SU-DHL-6 (cell line): ENCODE measurements at regions not wholly inside any gene's neighbourhood (a gene's known extent, or its start where the extent isn't known, plus 50 kb on each side); places are given as distances from the start of the nearest gene placed in this dataset.

Experiments
- CTCF ChIP-seq: fragments of 200-600 bp; sonication (generic); IDR thresholded peaks from one replicate; pipeline ENCODE4 v1.5.1; 2017; ENCODE audit warnings: antibody characterized with exemption, mild to moderate bottlenecking, low read length, moderate library complexity; ENCODE audit not compliant: insufficient read depth, poor library complexity, severe bottlenecking
- EZH2phosphoT487 ChIP-seq: fragments of 200-600 bp; sonication (generic), shearing (Covaris generic); conservative IDR thresholded peaks from 2 replicates; pipeline ENCODE4 v1.6.1; 2018; ENCODE audit warnings: mild to moderate bottlenecking, antibody characterized with exemption, low read length, moderate library complexity, mixed read lengths

GRCh38 chr14:29255692-29256091, 489.1 kb downstream of the FOXG1 start:
- TF ChIP-seq CTCF (no peak), EZH2phosphoT487 (no peak)
